ENCODE measurements at regions not wholly inside any gene's neighbourhood (a gene's known extent, or its start where the extent isn't known, plus 50 kb on each side); places are given as distances from the start of the nearest gene placed in this dataset.

DNA sequence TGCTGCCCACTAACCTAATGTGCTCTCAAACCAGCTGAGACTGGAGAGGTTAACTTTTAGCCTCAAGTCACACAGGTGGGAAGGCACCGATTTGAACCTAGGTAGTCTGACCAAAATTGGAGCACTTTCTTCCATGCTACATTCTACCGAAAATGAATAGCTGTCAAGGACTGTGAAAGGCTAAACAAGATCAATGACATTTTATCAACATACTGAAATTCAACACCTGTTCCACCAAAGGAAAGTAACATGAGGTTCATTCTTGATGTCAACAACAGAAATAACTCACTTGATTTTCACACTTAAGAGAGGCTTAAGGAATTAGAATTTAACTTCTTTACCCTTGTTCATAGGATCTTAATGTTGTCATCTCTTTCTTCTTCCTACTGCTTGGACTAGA is 284.4 kb upstream of the MON1B start:
- TF ChIP-seq SNAI2 (CRISPR knock-in tag; IDR thresholded peaks at IDR 0.05) (no peak), ZC3H10 (CRISPR knock-in tag; IDR thresholded peaks at IDR 0.05) (no peak), PPARA (CRISPR knock-in tag; IDR thresholded peaks at IDR 0.05; ENCODE audit: borderline replicate concordance) (no peak), TCF4 (CRISPR knock-in tag; IDR thresholded peaks at IDR 0.05; ENCODE audit: borderline replicate concordance) (no peak), OSR1 (CRISPR knock-in tag; IDR thresholded peaks at IDR 0.05) (no peak), BACH2 (CRISPR knock-in tag; IDR thresholded peaks at IDR 0.05; ENCODE audit: borderline replicate concordance) (no peak)
- TF ChIP-seq, protein P1, sequence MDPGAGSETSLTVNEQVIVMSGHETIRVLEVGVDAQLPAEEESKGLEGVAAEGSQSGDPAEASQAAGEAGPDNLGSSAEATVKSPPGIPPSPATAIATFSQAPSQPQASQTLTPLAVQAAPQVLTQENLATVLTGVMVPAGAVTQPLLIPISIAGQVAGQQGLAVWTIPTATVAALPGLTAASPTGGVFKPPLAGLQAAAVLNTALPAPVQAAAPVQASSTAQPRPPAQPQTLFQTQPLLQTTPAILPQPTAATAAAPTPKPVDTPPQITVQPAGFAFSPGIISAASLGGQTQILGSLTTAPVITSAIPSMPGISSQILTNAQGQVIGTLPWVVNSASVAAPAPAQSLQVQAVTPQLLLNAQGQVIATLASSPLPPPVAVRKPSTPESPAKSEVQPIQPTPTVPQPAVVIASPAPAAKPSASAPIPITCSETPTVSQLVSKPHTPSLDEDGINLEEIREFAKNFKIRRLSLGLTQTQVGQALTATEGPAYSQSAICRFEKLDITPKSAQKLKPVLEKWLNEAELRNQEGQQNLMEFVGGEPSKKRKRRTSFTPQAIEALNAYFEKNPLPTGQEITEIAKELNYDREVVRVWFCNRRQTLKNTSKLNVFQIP (CRISPR knock-in tag; IDR thresholded peaks at IDR 0.05; ENCODE audit: borderline replicate concordance, low read depth) = no peak
- TF ChIP-seq, protein P2, sequence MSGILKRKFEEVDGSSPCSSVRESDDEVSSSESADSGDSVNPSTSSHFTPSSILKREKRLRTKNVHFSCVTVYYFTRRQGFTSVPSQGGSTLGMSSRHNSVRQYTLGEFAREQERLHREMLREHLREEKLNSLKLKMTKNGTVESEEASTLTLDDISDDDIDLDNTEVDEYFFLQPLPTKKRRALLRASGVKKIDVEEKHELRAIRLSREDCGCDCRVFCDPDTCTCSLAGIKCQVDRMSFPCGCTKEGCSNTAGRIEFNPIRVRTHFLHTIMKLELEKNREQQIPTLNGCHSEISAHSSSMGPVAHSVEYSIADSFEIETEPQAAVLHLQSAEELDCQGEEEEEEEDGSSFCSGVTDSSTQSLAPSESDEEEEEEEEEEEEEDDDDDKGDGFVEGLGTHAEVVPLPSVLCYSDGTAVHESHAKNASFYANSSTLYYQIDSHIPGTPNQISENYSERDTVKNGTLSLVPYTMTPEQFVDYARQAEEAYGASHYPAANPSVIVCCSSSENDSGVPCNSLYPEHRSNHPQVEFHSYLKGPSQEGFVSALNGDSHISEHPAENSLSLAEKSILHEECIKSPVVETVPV (CRISPR knock-in tag; IDR thresholded peaks at IDR 0.05) = no peak
- ATAC-seq = no peak

DNA sequence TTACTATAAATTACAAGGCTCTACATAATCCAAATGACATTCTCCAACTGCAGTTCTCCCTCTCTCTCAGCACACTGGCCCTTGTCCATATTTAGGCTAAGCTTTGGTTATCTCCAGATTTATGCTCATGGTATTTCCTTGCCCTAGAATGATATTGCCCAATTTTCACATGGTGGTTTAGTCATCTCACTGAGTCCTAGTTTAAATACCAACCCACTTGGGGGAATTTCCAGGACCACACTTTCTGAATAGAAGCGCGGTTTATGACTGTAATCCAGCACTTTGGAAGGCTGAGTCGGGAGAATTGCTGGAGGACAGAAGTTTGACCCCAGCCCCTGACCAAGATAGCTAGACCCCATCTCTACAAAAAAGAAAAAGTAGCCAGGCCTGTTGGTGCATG is 280.1 kb upstream of the MON1B start:
- ATAC-seq = no peak
- TF ChIP-seq ZNF565 (CRISPR knock-in tag; conservative IDR thresholded peaks at IDR 0.05; ENCODE audit: low read depth) (no peak), RARB (CRISPR knock-in tag; IDR thresholded peaks at IDR 0.05) (no peak), CSDC2 (CRISPR knock-in tag; IDR thresholded peaks at IDR 0.05) (no peak), ARNTL (CRISPR knock-in tag; IDR thresholded peaks at IDR 0.05; ENCODE audit: borderline replicate concordance, low read depth) (no peak), ESRRG (CRISPR knock-in tag; IDR thresholded peaks at IDR 0.05) (no peak), ZFP30 (CRISPR knock-in tag; IDR thresholded peaks at IDR 0.05) (no peak), BACH2 (CRISPR knock-in tag; IDR thresholded peaks at IDR 0.05; ENCODE audit: borderline replicate concordance) (no peak), OSR1 (CRISPR knock-in tag; IDR thresholded peaks at IDR 0.05) (no peak), TOX (CRISPR knock-in tag; IDR thresholded peaks at IDR 0.05; ENCODE audit: borderline replicate concordance) (no peak)
- TF ChIP-seq, protein P1 (CRISPR knock-in tag; IDR thresholded peaks at IDR 0.05; ENCODE audit: borderline replicate concordance, low read depth) = no peak

DNA sequence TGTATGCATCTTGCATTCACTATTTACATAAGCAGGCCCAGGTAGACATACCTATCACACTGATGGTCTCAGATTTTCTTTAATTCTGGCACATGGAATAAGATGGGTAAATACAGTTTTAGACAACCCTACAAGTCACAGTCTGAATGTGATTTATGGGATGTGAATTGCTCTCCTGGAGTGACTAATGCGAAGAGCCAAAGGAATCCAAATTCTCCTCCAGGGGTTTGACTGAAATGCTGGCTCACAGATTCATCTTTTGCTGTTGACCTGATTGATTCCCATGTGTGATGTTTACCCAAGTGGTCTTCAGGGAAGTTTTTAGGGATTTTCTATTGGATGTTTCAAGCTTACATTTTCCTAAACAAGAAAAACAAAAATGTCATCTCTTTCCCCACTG is 277.9 kb upstream of the MON1B start:
- TF ChIP-seq, protein P1 (CRISPR knock-in tag; IDR thresholded peaks at IDR 0.05; ENCODE audit: borderline replicate concordance, low read depth) = no peak
- TF ChIP-seq ISL1 (CRISPR knock-in tag; IDR thresholded peaks at IDR 0.05) = no peak
- no peak for TF ChIP-seq ZFP3 (CRISPR knock-in tag; IDR thresholded peaks at IDR 0.05)
- no peak for TF ChIP-seq ZFP30 (CRISPR knock-in tag; IDR thresholded peaks at IDR 0.05)
- TF ChIP-seq RARB (CRISPR knock-in tag; IDR thresholded peaks at IDR 0.05) = no peak
- TF ChIP-seq, protein P2 (CRISPR knock-in tag; IDR thresholded peaks at IDR 0.05) = no peak
- TF ChIP-seq, protein P3, sequence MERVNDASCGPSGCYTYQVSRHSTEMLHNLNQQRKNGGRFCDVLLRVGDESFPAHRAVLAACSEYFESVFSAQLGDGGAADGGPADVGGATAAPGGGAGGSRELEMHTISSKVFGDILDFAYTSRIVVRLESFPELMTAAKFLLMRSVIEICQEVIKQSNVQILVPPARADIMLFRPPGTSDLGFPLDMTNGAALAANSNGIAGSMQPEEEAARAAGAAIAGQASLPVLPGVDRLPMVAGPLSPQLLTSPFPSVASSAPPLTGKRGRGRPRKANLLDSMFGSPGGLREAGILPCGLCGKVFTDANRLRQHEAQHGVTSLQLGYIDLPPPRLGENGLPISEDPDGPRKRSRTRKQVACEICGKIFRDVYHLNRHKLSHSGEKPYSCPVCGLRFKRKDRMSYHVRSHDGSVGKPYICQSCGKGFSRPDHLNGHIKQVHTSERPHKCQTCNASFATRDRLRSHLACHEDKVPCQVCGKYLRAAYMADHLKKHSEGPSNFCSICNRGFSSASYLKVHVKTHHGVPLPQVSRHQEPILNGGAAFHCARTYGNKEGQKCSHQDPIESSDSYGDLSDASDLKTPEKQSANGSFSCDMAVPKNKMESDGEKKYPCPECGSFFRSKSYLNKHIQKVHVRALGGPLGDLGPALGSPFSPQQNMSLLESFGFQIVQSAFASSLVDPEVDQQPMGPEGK (CRISPR knock-in tag; IDR thresholded peaks at IDR 0.05; ENCODE audit: borderline replicate concordance) = no peak
- TF ChIP-seq SNAI2 (CRISPR knock-in tag; IDR thresholded peaks at IDR 0.05) = no peak
- TF ChIP-seq BACH2 (CRISPR knock-in tag; IDR thresholded peaks at IDR 0.05; ENCODE audit: borderline replicate concordance) = no peak
- TF ChIP-seq ZNF8 (CRISPR knock-in tag; IDR thresholded peaks at IDR 0.05) = no peak
- no peak for TF ChIP-seq GLIS3 (CRISPR knock-in tag; IDR thresholded peaks at IDR 0.05)
- no peak for TF ChIP-seq OSR1 (CRISPR knock-in tag; IDR thresholded peaks at IDR 0.05)
- TF ChIP-seq, protein P4, sequence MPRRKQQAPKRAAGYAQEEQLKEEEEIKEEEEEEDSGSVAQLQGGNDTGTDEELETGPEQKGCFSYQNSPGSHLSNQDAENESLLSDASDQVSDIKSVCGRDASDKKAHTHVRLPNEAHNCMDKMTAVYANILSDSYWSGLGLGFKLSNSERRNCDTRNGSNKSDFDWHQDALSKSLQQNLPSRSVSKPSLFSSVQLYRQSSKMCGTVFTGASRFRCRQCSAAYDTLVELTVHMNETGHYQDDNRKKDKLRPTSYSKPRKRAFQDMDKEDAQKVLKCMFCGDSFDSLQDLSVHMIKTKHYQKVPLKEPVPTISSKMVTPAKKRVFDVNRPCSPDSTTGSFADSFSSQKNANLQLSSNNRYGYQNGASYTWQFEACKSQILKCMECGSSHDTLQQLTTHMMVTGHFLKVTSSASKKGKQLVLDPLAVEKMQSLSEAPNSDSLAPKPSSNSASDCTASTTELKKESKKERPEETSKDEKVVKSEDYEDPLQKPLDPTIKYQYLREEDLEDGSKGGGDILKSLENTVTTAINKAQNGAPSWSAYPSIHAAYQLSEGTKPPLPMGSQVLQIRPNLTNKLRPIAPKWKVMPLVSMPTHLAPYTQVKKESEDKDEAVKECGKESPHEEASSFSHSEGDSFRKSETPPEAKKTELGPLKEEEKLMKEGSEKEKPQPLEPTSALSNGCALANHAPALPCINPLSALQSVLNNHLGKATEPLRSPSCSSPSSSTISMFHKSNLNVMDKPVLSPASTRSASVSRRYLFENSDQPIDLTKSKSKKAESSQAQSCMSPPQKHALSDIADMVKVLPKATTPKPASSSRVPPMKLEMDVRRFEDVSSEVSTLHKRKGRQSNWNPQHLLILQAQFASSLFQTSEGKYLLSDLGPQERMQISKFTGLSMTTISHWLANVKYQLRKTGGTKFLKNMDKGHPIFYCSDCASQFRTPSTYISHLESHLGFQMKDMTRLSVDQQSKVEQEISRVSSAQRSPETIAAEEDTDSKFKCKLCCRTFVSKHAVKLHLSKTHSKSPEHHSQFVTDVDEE (CRISPR knock-in tag; IDR thresholded peaks at IDR 0.05) = no peak
- TF ChIP-seq TOX (CRISPR knock-in tag; IDR thresholded peaks at IDR 0.05; ENCODE audit: borderline replicate concordance) = no peak
- ATAC-seq = no peak

All from SK-N-SH treated with all-trans-retinoic acid at 6 μM for 48 hours (cell line).